ENCODE measurements at regions not wholly inside any gene's neighbourhood (a gene's known extent, or its start where the extent isn't known, plus 50 kb on each side); places are given as distances from the start of the nearest gene placed in this dataset.

- ChIA-PET RAD21 (ENCODE audit: unreplicated experiment) (no interaction called here), CTCF (no interaction called here), POLR2A (no interaction called here), SMC1A (ENCODE audit: uncharacterized antibody, unreplicated experiment) (no interaction called here)
- TF ChIP-seq ATF7 (IDR thresholded peaks at IDR 0.05; ENCODE audit: low read depth): no peak
- no peak for TF ChIP-seq TCF7 (IDR thresholded peaks at IDR 0.05; ENCODE audit: borderline replicate concordance)
- no peak for TF ChIP-seq ZBTB4 (CRISPR knock-in tag; IDR thresholded peaks at IDR 0.05)
- no peak for TF ChIP-seq RBBP5 (conservative IDR thresholded peaks at IDR 0.05)
- TF ChIP-seq, protein P1, sequence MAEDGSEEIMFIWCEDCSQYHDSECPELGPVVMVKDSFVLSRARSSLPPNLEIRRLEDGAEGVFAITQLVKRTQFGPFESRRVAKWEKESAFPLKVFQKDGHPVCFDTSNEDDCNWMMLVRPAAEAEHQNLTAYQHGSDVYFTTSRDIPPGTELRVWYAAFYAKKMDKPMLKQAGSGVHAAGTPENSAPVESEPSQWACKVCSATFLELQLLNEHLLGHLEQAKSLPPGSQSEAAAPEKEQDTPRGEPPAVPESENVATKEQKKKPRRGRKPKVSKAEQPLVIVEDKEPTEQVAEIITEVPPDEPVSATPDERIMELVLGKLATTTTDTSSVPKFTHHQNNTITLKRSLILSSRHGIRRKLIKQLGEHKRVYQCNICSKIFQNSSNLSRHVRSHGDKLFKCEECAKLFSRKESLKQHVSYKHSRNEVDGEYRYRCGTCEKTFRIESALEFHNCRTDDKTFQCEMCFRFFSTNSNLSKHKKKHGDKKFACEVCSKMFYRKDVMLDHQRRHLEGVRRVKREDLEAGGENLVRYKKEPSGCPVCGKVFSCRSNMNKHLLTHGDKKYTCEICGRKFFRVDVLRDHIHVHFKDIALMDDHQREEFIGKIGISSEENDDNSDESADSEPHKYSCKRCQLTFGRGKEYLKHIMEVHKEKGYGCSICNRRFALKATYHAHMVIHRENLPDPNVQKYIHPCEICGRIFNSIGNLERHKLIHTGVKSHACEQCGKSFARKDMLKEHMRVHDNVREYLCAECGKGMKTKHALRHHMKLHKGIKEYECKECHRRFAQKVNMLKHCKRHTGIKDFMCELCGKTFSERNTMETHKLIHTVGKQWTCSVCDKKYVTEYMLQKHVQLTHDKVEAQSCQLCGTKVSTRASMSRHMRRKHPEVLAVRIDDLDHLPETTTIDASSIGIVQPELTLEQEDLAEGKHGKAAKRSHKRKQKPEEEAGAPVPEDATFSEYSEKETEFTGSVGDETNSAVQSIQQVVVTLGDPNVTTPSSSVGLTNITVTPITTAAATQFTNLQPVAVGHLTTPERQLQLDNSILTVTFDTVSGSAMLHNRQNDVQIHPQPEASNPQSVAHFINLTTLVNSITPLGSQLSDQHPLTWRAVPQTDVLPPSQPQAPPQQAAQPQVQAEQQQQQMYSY (CRISPR knock-in tag; IDR thresholded peaks at IDR 0.05): no peak
- TF ChIP-seq PAX5 (IDR thresholded peaks at IDR 0.05; ENCODE audit: borderline replicate concordance, low read depth, low read length): no peak
- no peak for TF ChIP-seq SRF (IDR thresholded peaks at IDR 0.05; ENCODE audit: low read depth in 2 of 2, low read length in 2 of 2)
- TF ChIP-seq STAT3 (IDR thresholded peaks at IDR 0.05; ENCODE audit: low read depth, low read length): no peak
- TF ChIP-seq USF2 (IDR thresholded peaks at IDR 0.05; ENCODE audit: borderline replicate concordance, low read depth, low read length): no peak
- no peak for TF ChIP-seq BMI1 (IDR thresholded peaks at IDR 0.05; ENCODE audit: borderline replicate concordance)
- no peak for TF ChIP-seq BHLHE40 (IDR thresholded peaks at IDR 0.05; ENCODE audit: borderline replicate concordance in 1 of 2, low read depth in 2 of 2, low read length in 1 of 2)
- TF ChIP-seq, protein P2, sequence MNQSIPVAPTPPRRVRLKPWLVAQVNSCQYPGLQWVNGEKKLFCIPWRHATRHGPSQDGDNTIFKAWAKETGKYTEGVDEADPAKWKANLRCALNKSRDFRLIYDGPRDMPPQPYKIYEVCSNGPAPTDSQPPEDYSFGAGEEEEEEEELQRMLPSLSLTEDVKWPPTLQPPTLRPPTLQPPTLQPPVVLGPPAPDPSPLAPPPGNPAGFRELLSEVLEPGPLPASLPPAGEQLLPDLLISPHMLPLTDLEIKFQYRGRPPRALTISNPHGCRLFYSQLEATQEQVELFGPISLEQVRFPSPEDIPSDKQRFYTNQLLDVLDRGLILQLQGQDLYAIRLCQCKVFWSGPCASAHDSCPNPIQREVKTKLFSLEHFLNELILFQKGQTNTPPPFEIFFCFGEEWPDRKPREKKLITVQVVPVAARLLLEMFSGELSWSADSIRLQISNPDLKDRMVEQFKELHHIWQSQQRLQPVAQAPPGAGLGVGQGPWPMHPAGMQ (IDR thresholded peaks at IDR 0.05; ENCODE audit: borderline replicate concordance): no peak
- TF ChIP-seq FOS (IDR thresholded peaks at IDR 0.05; ENCODE audit: borderline replicate concordance, extremely low read depth, insufficient read length): no peak
- TF ChIP-seq BACH1 (IDR thresholded peaks at IDR 0.05; ENCODE audit: borderline replicate concordance): no peak
- H3K4me2 ChIP-seq (ENCODE audit: control insufficient read depth, insufficient read depth): no peak overlapping the region
- H3K9ac ChIP-seq (ENCODE audit: control insufficient read depth, insufficient read depth, low read length): no peak overlapping the region
- FAIRE-seq (no peak), DNase-seq (ENCODE audit: low read depth, low spot score) (no peak), ATAC-seq (no peak)
- H3K36me3 ChIP-seq (ENCODE audit: control insufficient read depth in 2 of 2, insufficient read depth in 2 of 2, low read length in 1 of 2): no peaks in the 10 kb centered on the region
- H2AFZ ChIP-seq (ENCODE audit: control insufficient read depth, low read depth, low read length): no peak overlapping the region
- intact Hi-C loops (cut with micrococcal nuclease; ENCODE audit: unreplicated experiment): loop anchor here (5.0 kb wide), 1 partner anchor 337 kb away; no protein-coding TSS in a partner anchor
- no TSS peak for BruUV-seq (replicated peaks)
- no peak overlapping the region for H3K4me3 ChIP-seq
- in situ Hi-C loops (cut with MboI): no loop called here
- H4K20me1 ChIP-seq (ENCODE audit: control insufficient read depth, insufficient read depth): no peaks in the 10 kb centered on the region
- 51% methylated on average over 2 of the region's 2 CpGs for WGBS (ENCODE audit: insufficient coverage, insufficient replicate concordance, low lambda C conversion rate, missing lambda C conversion rate)
- H3K27me3 ChIP-seq (replicated peaks in 1 of 2; ENCODE audit: control insufficient read depth in 2 of 2, insufficient read depth in 2 of 2, low read length in 1 of 2): no peaks in the 10 kb centered on the region
- no peak overlapping the region for H3K27ac ChIP-seq (ENCODE audit: control insufficient read depth, insufficient read depth)
- H3K79me2 ChIP-seq (ENCODE audit: control insufficient read depth, insufficient read depth, low read length): no peaks in the 10 kb centered on the region
- no peaks in the 10 kb centered on the region for H3K9me3 ChIP-seq (replicated peaks; ENCODE audit: control insufficient read depth, insufficient read depth, low read length)
- no peaks in the 10 kb centered on the region for H3K4me1 ChIP-seq (ENCODE audit: control insufficient read depth, insufficient read depth, low read length)
Measured at GRCh38 chr13:38575427-38575826, 111.5 kb upstream of the FREM2 start.

Measured in GM12878 (cell line).